HG03571 (cell line): ENCODE measurements at regions not wholly inside any gene's neighbourhood (a gene's known extent, or its start where the extent isn't known, plus 50 kb on each side); places are given as distances from the start of the nearest gene placed in this dataset.

Experiments used
- ATAC-seq: cut with Tn5 transposase; IDR thresholded peaks from one replicate; pipeline ENCODE4 v1.9.1; 2021; ENCODE audit not compliant: unreplicated experiment

DNA sequence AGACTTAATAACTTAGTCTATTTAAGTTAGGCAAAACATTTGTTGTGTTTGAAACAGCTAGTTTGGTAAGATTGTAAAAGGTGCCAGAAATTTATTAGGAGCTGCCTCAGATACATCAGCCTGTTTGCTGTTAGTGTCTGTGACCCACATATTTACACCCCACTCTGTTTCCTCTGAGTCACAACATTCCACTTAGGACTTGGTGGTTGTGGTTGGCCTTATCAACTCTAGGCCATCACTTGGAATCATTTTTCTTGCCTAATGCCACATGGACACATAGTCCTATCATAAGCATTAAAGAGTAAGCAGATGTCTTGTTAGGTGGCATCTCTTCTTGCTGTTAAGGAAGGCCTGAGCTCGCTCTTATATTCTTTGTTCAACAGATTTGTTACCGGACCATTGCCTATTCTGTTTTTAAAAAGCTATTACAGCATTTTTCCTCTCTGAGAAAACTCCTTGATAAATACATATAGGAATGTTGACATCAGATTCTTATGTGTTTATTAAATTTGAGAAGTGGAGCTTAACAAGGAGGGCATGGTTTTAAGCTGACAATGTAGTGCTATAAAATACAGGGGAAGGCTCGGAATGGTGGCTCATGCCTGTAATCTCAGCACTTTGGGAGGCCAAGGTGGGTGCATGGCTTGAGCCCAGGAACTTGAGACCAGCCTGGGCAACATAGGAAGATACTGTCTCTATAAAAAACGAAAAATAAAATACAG lies 51.2 kb upstream of the PGRMC2 start:
- no peak for ATAC-seq

DNA sequence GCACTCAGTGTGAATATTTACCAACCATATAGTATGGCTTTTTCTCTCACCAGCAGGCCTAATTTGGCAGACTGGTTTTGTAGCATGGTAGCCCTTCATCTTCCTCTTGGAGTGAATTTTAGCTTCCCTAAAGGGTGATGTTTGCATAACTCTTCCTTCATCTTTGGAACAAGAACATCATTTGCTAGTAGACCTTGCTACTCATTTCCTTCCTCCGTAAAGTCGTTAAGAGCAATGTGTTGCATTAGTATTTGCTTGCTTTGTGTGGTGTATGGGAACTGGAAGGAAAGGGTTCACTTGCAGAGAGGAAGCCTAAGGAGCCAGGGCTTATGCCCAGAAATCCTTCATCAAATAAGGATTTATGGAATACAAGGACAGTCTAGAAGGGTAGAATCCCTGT lies 50.2 kb upstream of the PGRMC2 start:
- no peak for ATAC-seq
